ENCODE measurements at regions not wholly inside any gene's neighbourhood (a gene's known extent, or its start where the extent isn't known, plus 50 kb on each side); places are given as distances from the start of the nearest gene placed in this dataset.

DNA sequence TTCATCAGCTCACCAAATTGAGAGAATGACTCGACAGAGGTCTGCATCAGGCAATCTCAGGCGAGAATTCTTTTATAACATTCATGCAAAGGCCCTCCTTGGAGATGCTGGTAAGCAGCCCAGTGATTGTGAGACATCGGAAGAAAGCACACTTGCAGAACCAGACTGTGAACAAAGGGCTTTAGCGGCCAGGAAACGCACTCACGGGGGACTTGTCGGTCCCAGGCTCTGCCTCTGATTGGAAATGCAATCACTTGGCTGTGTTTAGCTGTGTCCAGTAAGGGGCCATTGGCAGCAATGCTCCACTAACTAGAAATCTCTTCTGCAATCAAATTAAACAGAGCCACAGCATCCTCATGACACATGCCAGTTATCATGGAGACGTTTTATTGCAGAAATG is 226.7 kb upstream of the CDH13 start:
- intact Hi-C loops (cut with DNase I): no loop called here
- Histone ChIP-seq H3K4me3 (no peak overlapping the region), H3K9me3 (no peaks in the 10 kb centered on the region), H3K27me3 (no peaks in the 10 kb centered on the region), H3K27ac (no peak overlapping the region), H3K4me1 (no peaks in the 10 kb centered on the region), H3K36me3 (no peaks in the 10 kb centered on the region)
- FAIRE-seq: no peak
- ATAC-seq: no peak
- DNase-seq: no peak
- WGBS, 2 donors: 35 to 39% methylated on average over 8 of the region's 8 CpGs
- TF ChIP-seq, protein P1, sequence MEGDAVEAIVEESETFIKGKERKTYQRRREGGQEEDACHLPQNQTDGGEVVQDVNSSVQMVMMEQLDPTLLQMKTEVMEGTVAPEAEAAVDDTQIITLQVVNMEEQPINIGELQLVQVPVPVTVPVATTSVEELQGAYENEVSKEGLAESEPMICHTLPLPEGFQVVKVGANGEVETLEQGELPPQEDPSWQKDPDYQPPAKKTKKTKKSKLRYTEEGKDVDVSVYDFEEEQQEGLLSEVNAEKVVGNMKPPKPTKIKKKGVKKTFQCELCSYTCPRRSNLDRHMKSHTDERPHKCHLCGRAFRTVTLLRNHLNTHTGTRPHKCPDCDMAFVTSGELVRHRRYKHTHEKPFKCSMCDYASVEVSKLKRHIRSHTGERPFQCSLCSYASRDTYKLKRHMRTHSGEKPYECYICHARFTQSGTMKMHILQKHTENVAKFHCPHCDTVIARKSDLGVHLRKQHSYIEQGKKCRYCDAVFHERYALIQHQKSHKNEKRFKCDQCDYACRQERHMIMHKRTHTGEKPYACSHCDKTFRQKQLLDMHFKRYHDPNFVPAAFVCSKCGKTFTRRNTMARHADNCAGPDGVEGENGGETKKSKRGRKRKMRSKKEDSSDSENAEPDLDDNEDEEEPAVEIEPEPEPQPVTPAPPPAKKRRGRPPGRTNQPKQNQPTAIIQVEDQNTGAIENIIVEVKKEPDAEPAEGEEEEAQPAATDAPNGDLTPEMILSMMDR (IDR thresholded peaks at IDR 0.05): no peak

DNA sequence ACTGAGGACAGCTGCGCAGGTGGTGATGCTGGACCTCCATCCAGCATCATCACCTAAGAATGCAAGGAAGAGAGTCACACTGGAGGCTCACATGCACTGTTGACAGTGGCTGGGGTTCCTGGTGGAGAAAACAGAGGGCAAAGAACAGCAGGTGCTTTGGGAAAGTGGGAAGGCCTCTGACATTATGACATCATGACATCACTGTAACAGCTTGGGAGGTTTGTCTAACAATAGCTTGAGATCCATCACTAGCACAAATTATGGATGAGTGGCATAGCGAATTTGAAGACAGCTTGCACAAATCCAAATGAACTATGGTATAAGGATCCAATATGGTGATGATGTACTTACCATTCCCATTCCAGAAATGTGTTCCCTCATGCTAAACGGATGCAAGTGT is 226.5 kb upstream of the MPHOSPH6 start:
- WGBS, 2 donors: 62 to 68% methylated on average over 3 of the region's 3 CpGs
- intact Hi-C loops (cut with DNase I): no loop called here
- no peaks in the 10 kb centered on the region for H3K36me3 ChIP-seq
- no peak for DNase-seq
- TF ChIP-seq, protein P1 (IDR thresholded peaks at IDR 0.05): no peak
- no peak overlapping the region for H3K27ac ChIP-seq
- no peak for ATAC-seq
- no peaks in the 10 kb centered on the region for H3K4me1 ChIP-seq
- no peak overlapping the region for H3K4me3 ChIP-seq
- H3K9me3 ChIP-seq: no peaks in the 10 kb centered on the region
- no peak for FAIRE-seq
- no peaks in the 10 kb centered on the region for H3K27me3 ChIP-seq

DNA sequence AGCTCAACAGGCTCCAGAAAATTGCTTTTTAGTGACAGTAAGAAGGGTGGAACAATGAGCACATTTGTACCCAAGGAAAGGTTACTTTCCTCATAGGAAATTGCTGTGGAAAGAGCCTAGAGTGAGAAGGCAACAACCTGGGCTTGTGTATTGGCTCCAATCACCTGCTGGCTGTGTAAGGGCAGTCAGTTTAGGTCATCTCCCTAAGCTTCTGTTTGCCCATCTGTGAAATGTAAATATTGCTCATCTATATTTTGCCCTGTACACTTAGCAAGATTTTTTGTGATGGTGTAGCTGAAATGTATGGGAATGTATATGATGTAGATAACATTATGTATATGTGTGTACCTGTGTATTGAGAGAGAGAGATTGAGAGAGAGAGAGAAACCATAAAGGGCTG is 225.2 kb upstream of the MPHOSPH6 start:
- intact Hi-C loops (cut with DNase I): no loop called here
- FAIRE-seq (no peak), DNase-seq (no peak), ATAC-seq (no peak)
- Histone ChIP-seq H3K4me3 (no peak overlapping the region), H3K4me1 (no peaks in the 10 kb centered on the region), H3K36me3 (no peaks in the 10 kb centered on the region), H3K27ac (no peak overlapping the region), H3K27me3 (no peaks in the 10 kb centered on the region), H3K9me3 (no peaks in the 10 kb centered on the region)
- TF ChIP-seq, protein P1 (IDR thresholded peaks at IDR 0.05): no peak

DNA sequence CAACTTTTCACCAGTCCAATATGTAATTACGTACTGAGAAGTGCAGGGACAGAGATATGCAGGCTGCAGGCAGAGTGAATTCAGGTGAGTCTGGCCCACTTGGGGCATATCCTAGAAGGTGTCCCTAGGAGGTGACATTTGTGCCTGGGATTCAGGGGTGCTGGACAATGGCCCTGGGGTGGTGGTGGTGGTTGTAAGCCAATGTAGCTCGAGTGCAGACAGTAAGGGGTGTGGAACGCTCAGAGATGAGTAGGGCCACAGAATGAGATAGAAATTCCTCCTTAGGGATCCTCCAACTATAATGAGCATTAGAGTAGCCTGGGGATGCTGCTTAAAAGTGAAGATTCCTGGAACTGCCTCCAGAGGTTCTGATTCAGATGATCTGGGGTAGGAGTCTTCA is 221.7 kb upstream of the MPHOSPH6 start:
- ATAC-seq (no peak), DNase-seq (no peak), FAIRE-seq (no peak)
- no peaks in the 10 kb centered on the region for H3K9me3 ChIP-seq
- intact Hi-C loops (cut with DNase I): no loop called here
- 63 to 66% methylated on average over 3 of the region's 3 CpGs for WGBS, 2 donors
- H3K27ac ChIP-seq: no peak overlapping the region
- H3K4me3 ChIP-seq: no peak overlapping the region
- no peaks in the 10 kb centered on the region for H3K4me1 ChIP-seq
- no peaks in the 10 kb centered on the region for H3K27me3 ChIP-seq
- no peaks in the 10 kb centered on the region for H3K36me3 ChIP-seq
- TF ChIP-seq, protein P1 (IDR thresholded peaks at IDR 0.05): no peak

DNA sequence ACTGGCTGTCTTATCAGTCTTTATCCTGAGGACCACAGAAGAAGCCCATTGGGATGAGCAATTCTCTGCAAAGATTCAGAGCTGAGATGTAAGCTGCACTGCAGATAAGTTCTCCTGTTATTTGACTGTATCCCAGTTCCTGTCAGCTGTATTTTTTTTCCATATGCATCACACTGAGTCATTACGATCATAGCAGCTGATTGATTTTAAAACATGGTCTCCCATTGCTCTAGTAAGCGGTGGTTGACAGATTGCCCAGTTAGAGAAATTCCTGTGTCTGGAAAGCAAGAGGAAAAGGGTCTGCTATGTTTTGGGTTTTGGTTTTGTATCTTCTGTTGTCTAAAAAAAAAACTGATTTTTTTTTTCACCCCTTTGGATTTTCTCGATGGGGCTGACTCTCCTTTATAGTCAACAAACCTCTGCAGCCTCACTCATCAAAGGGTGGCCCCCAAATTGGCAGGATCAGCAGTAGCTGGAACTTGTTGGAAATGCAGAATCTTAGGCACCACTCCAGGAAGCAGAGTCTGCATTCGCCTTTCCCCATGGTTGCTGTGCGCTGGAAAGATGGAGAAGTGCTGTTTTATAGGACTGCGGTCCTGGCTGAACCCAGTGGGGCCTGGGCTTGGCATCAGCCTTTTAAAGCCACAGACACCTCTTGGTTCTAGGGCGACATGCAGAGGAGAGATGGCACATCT is 220.1 kb upstream of the MPHOSPH6 start:
- Histone ChIP-seq H3K27ac (no peak overlapping the region), H3K36me3 (no peaks in the 10 kb centered on the region), H3K4me3 (no peak overlapping the region), H3K9me3 (no peaks in the 10 kb centered on the region), H3K4me1 (no peaks in the 10 kb centered on the region), H3K27me3 (no peaks in the 10 kb centered on the region)
- no peak for FAIRE-seq
- no peak for DNase-seq
- no peak for ATAC-seq
- TF ChIP-seq, protein P1 (IDR thresholded peaks at IDR 0.05): no peak
- 53 to 62% methylated on average over 7 of the region's 7 CpGs for WGBS, 2 donors
- intact Hi-C loops (cut with DNase I): no loop called here
